ENCODE measurements at regions not wholly inside any gene's neighbourhood (a gene's known extent, or its start where the extent isn't known, plus 50 kb on each side); places are given as distances from the start of the nearest gene placed in this dataset.

GRCh38 chr6:140388815-140389214 lies 1014.4 kb upstream of the CITED2 start:
- H3K4me3 ChIP-seq (ENCODE audit: low read depth, low read length) = no peak overlapping the region
- TF ChIP-seq CTCF (IDR thresholded peaks at IDR 0.05; ENCODE audit: insufficient read depth, low read length, severe bottlenecking) = no peak
- no peaks in the 10 kb centered on the region for H3K36me3 ChIP-seq (ENCODE audit: control insufficient read depth, insufficient read depth, low read length)
- FAIRE-seq (no peak), DNase-seq (ENCODE audit: low read depth) (no peak)
- H3K27me3 ChIP-seq (ENCODE audit: control insufficient read depth, insufficient read depth, low read length) = no peaks in the 10 kb centered on the region

- TF ChIP-seq CTCF (IDR thresholded peaks at IDR 0.05; ENCODE audit: insufficient read depth, low read length, severe bottlenecking) = no peak
- peak; percentile 13 for FAIRE-seq
- peak; percentile 55 for DNase-seq (ENCODE audit: low read depth)
These were observed 1013.8 kb upstream of the CITED2 start for GRCh38 chr6:140388192-140388802.

GRCh38 chr6:140385679-140386078 lies 1011.2 kb upstream of the CITED2 start:
- H3K27me3 ChIP-seq (ENCODE audit: control insufficient read depth, insufficient read depth, low read length) = no peaks in the 10 kb centered on the region
- FAIRE-seq (no peak), DNase-seq (ENCODE audit: low read depth) (no peak)
- H3K4me3 ChIP-seq (ENCODE audit: low read depth, low read length) = no peak overlapping the region
- no peaks in the 10 kb centered on the region for H3K36me3 ChIP-seq (ENCODE audit: control insufficient read depth, insufficient read depth, low read length)
- TF ChIP-seq CTCF (IDR thresholded peaks at IDR 0.05; ENCODE audit: insufficient read depth, low read length, severe bottlenecking) = no peak

More at GRCh38 chr6:140388192-140388802, 1013.8 kb upstream of the CITED2 start:
- H3K36me3 ChIP-seq (ENCODE audit: control insufficient read depth, insufficient read depth, low read length) = no peaks in the 10 kb centered on the region
- no peaks in the 10 kb centered on the region for H3K27me3 ChIP-seq (ENCODE audit: control insufficient read depth, insufficient read depth, low read length)
- no peak overlapping the region for H3K4me3 ChIP-seq (ENCODE audit: low read depth, low read length)

GRCh38 chr6:140382355-140382754 lies 1007.9 kb upstream of the CITED2 start:
- H3K4me3 ChIP-seq (ENCODE audit: low read depth, low read length) = no peak overlapping the region
- H3K36me3 ChIP-seq (ENCODE audit: control insufficient read depth, insufficient read depth, low read length) = no peaks in the 10 kb centered on the region
- no peak for DNase-seq (ENCODE audit: low read depth)
- TF ChIP-seq CTCF (IDR thresholded peaks at IDR 0.05; ENCODE audit: insufficient read depth, low read length, severe bottlenecking) = no peak
- no peak for FAIRE-seq
- H3K27me3 ChIP-seq (ENCODE audit: control insufficient read depth, insufficient read depth, low read length) = no peaks in the 10 kb centered on the region

- no peaks in the 10 kb centered on the region for H3K27me3 ChIP-seq (ENCODE audit: control insufficient read depth, insufficient read depth, low read length)
- DNase-seq (ENCODE audit: low read depth) (peak; percentile 83), FAIRE-seq (no peak)
- no peak for TF ChIP-seq CTCF (IDR thresholded peaks at IDR 0.05; ENCODE audit: insufficient read depth, low read length, severe bottlenecking)
- no peaks in the 10 kb centered on the region for H3K36me3 ChIP-seq (ENCODE audit: control insufficient read depth, insufficient read depth, low read length)
- H3K4me3 ChIP-seq (ENCODE audit: low read depth, low read length) = no peak overlapping the region
These were observed 1006.2 kb upstream of the CITED2 start for GRCh38 chr6:140380427-140381218.

Data from bronchial epithelial cell (primary cell).